ENCODE measurements at regions not wholly inside any gene's neighbourhood (a gene's known extent, or its start where the extent isn't known, plus 50 kb on each side); places are given as distances from the start of the nearest gene placed in this dataset.

GRCh38 chr20:53767206-53767930 is 173.7 kb upstream of the ZNF217 start:
- no peak for TF ChIP-seq CTCF (IDR thresholded peaks at IDR 0.05)
- TF ChIP-seq POLR2A (IDR thresholded peaks at IDR 0.05), result no peak

All from right lobe of liver (tissue), 4 donors.